ENCODE measurements at regions not wholly inside any gene's neighbourhood (a gene's known extent, or its start where the extent isn't known, plus 50 kb on each side); places are given as distances from the start of the nearest gene placed in this dataset.

- TF ChIP-seq CTCF (IDR thresholded peaks at IDR 0.05; ENCODE audit: insufficient read depth, low read depth, low read length) (no peak), EZH2 (IDR thresholded peaks at IDR 0.05; ENCODE audit: insufficient read depth, low read length) (no peak)
These were observed 815.7 kb downstream of the QKI start for GRCh38 chr6:164230259-164230658.
